GM21360 (cell line): ENCODE measurements at regions not wholly inside any gene's neighbourhood (a gene's known extent, or its start where the extent isn't known, plus 50 kb on each side); places are given as distances from the start of the nearest gene placed in this dataset.

Experiments used
- ATAC-seq: cut with Tn5 transposase; IDR thresholded peaks from one replicate; pipeline ENCODE4 v1.9.1; 2021; ENCODE audit warnings: mild to moderate bottlenecking, moderate library complexity; ENCODE audit not compliant: unreplicated experiment

DNA sequence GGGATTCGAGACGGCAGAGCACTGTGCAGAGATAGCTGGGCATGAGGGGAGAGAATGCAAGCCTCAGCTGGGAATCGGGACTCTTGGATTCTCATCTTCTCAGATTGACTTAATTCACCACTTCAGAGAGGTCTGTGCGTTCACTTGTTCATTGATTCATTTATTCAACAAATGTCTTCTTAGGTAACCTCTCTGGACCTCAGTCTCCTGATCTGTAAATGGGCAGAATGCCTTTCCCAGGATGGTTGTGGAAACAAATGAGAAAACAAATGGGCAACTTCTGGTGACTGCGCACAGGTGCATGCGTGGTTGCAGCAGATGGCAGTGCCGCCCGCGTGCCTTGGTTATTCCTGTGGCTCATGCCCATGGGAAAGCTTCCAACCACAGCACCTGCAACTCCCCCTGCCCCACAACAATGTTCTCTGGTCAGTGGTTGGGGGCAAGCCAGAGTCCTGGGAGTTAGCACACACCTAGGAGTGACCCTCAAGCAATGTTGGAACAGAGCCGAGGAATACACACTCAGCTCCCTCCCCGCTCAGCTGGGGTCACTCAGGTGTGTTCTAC is 110.1 kb upstream of the RUNX3 start:
- ATAC-seq = no peak

DNA sequence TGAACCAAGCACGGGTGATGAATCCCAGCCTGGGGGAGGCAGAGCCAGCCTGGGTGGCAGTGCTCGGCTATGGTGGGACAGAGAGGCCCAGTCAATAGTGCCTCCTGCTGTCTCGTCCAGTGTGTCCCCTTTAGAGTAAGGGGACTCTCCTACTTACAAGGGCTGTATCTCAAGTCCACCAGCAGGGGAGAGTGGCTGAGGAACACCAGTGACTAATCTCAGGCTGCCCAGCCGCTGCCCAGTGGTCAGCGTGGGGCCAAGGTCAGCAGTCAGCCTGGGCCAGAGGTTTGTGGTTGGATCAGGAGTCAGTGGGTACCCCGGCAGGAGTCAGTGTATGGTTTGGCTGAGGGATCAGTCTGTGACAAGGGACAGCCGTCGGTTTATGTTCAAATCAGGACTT is 109.2 kb upstream of the RUNX3 start:
- ATAC-seq = no peak

DNA sequence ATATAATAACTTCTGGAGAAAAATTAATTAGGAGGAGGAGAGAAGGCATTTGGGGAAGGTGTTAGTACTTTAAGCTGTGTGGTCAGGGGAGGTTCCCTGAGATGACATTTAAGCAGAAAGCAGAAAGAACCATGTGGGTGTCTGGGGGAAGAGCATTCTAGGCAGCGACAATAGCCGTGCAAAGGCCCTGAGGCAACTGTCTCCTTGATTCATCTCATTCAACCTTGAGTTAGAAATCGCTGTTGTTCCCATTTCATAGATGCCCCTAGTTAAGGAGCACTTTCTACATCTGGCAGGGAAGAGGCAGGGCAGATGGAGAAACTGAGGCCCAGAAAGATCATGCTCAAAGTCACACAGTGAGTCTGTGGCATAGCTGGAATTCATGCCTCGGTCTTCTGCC is 108.6 kb upstream of the RUNX3 start:
- ATAC-seq = no peak

DNA sequence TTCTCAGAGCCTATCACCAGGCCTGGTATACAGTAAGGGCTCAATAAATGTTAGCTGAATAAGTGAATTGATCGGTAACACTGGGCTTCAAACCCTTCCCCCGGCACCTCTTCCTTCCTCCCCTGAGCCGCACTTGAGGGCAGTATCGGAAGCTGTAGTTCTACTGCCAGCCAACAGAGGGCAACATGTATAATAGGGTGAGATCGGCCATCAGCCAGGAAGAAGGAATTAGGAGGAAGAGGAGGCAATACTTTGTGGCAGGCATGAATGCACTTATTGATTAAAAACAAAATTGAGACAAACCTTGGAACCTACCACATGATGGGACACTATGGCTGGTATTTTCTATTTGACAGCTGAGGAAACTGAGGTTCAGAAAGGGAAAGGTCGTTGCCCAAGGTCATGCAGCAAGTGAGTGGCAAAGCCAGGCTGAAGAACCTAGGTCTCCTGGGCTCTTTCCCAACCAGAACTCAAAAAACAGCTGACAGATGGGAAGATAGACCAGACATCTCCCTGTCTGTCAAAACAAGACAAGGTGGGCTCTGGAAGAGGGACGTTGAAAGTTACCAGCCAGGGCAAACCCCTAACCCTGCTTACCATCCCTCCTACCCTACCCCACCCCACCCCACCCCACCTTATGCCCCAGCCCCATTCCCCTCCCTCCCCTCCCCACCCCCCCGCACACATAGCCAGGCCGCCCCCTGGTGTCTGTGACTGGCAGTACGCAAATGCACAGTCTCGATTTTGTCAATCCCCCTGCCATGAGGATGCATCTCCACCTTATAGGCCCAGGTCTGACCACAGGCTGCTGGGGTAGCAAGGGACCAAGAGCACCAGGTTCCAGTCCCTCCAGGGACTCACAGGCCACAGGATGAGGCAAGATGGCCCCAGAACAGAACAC is 107.3 kb upstream of the RUNX3 start:
- ATAC-seq = no peak

DNA sequence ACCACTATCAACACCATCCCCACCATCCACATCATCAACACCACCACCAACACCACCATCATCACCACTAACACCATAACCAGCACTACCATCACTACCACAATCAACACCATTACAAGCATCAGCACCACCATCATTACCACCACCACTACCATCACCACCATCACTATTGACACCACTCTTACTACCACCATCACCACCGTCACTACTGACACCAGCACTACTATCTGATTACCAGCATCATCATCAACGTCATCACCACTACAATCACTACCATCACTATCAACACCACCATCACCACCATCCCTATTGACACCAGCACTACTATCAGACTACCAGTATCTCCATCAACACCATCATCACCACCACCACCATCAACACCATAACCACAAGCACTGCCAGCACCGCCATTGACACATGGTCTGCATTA is 106.1 kb upstream of the RUNX3 start:
- ATAC-seq = no peak

DNA sequence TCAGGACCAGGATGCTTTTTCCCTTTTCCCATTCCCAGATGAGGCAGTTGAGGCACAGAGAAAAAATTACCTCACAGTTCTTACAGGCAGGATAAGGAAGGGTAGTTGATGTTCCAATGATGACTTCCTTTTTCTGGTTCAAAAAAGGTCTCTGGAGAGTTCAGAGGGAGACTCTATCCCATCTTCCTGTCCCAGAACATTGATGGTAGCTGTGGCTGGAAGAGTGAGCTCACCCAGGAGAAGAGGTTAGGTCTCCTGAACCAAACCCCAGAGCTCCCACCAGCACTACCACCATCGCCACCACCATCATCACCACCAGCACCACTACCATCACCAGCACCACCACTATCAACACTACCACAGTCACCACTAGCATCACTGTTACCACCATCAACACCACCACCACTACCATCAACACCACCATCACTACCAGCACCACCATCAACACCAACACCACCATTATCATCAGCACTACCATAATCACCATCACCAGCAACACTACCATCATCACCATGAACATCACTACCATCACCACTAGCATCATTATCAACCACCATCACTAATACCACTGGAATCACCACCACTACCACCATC is 105.5 kb upstream of the RUNX3 start:
- ATAC-seq = no peak

DNA sequence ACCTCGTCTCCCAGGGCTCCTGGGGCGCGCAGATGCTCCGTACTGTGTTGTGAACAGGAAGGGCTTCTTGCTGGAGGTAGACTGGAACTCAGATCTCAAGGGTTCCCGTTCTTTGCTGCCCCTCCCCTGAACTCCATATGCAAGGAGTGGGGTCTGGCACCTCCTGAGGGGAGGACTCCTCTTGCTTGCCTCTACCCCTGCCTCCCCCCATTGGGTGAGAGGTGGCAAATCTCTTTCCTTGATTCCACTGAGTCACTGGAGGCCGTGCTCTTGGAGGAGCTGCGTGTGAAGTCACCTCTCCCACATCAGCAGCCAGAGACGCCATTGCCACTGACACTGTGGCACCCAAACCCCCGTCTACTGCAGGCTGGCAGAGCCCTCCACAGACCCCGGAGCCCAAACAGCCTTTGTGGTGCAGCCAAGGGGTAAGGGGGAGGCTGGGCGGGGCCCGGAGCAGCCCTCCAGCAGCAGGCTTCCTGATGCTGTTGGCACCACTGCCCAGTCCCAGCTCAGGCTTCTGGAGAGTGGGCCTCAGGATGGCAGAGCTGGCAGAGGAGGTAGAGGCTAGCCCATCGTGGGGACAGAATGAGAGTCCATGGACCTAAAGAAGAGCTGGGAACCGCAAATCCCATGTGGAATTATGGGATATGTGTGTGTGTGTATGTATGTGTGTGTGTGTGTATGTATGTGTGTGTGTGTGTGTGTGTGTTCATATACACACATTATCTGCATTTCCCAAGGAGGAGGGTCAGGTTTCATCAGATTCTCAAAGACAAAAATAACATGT is 104.9 kb upstream of the RUNX3 start:
- ATAC-seq = no peak

DNA sequence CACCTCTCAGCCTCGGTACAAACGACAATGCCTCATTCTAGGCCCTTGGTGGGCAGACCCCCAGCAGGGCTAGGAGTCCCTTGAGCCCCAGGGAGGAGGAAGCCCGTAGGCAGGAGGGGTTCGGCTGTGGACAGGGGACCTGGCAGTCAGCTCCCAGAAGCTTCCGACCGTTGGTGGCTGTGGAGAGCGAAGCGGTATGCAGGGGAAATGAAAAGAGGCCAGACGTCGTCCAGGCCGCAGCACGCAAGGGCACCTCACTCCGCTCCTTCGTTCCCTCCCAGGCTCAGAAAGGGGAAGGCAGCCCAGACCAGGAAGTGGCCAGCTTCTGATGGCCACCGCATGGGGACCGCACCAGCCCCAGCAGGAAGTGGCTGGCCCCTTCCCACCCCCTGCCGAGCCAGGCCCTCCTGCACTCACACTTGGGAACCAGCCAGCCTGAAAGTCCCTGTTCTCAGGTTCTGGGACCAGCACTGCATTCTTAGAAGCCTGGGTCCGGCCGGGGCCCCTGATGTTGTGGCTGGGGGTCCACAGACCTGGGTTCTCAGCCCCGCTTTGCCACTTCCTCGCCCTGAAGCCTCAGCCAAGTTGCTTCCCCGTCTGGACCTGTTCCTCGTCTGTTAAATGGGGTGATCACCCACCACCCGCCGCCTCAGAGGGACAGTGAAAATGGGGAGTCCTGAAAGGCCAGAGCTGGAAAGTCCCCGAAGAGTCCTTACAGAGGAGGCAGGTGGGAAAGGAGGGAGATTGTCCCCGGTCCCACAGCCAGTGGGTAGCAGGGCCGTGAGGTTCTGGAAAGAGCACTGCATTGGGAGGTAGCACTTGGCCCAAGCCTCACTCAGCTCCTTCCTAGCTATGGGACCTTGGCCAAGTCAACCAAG is 104.0 kb upstream of the RUNX3 start:
- ATAC-seq = no peak

DNA sequence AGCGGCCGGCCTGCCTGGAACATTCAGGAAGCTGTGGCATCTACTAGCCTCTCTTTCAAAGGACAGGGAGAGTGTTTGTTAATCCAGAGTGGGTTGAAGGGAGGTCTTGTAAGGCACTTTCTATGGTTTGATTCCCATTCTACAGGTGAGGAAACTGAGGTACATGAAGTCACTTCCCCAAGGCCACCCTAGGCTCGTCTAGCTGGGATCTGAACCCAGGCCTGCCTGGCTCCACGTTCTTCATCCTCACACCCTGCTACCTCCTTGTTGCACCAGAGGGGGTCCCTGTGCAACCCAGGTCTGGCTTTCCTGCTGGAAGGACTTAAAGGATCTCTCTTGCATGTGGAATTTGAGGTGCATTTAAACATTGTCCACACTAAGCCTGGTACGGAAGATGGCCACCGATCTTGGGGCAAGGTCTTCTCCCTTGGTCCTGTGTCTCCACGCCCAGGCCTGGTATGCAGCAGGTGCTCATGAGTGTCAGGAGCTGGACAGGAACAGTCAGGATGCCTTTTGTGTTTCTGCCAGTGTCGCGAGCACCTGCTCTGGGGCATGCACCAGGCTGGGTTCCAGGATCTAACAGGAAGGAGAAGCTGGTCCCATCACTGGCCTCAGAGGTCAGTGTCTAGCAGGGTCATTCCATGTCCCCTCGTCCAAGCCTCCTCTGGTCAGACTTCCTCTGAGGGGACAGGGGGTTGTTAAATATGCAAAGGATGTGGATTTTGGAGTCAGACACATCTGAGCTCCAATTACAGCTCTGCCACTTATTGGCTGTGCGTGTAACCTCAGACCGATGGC is 103.2 kb upstream of the RUNX3 start:
- no peak for ATAC-seq

DNA sequence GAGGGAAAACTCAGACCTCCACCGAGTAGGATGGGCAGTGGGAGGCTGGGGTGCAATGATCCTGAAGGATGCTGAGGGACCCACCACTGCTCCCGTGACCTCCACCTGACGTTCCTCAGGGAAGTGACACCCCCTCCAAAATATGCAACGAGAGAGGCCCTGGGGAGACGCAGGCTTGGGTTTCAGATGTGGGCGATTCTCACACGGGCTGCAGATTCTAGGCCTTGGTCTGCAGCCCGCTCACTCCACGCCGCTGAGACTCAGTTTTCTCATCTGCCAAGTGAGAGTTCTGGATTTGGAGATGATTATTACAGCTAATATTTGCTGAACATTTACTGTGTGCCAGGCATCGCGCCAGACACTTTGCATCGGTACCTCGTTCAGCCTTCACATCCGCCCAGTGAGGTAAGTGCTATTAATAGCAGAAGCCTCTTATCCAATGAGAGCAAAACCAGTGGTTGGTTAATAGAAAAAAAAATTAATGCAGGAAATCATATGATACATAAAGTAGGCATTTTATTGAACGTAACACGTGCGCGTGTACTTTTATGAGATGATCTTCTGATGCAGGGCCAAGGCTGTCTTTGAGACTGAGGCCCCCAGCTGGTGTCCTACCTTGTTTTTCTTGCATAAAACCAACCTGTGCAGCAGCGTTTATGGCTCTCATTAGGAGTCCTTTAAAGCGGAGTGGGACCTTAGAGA is 102.0 kb upstream of the RUNX3 start:
- ATAC-seq = no peak

DNA sequence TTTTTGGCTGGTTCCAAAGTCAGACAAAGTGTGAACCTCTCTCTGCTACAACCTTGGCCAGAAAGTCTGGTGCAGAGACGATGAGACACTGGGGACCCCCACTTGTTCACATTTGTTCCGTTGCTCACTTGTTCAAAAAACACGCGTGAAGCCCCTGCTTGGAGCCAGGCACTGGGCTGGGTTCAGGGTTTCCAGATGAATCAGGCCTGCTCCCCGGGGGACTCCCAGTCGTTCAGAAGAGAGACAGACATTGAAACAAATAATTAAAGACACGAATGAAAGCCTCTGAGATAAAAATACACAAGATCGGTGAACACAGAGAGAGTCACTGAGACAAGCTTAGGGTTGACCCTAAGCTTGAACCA is 101.5 kb upstream of the RUNX3 start:
- no peak for ATAC-seq

DNA sequence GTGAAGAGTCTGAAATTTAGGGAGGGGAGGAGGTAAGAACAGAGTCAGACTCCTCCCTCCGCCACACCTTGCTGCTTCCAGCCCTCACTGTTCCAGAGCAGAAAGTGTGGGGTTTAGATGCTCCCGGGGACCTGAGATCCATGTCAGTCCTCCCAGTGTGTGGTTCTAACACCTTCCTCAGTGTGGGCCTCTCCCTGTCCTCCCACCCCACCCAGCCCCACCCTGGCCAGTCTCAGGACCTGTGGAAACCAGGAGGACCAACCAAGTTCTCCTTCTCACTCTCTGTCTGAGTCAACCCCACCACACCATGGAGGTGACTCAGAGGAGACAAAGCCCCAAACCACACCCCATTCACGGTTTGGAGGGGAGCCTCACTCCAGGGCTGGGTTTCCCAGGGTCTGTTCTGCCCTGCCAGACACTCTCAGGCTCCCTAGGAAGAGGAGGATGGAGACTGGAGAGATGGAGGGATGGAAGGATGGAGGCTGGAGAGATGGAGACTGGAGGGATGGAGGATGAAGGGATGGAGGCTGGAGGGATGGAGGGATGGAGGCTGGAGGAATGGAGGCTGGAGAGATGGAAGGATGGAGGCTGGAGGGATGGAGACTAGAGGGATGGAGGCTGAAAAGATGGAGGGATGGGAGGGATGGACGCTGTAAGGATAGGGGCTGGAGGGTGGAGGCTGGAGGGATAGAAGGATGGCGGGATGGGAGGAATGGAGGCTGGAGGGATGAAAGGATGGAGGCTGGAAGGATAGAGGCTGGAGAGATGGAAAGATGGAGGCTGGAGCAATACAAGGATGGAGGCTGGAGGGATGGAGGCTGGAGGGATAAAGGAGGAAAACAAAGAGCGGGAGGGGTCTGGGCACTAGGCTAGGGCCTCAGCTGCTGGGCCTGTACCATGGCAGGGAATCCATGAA is 100.9 kb upstream of the RUNX3 start:
- peak; percentile 39 for ATAC-seq

DNA sequence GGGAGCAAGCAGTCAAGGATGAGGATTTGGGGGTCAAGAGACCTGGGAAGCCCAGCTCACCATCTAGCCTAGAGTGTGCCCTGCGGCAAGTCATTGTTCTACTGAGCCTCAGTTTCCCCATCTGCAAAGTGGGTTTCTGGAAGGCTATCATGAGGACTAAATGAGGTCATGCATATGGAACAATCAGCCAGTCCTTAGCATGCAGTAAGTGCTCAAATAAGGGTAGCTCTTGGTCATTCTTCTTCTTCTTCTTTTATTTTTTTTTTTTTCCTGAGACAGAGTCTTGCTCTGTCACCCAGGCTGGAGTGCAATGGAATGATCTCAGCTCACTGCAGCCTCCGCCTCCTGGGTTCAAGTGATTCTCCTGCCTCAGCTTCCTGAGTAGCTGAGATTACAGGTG is 99.9 kb upstream of the RUNX3 start:
- ATAC-seq = no peak

DNA sequence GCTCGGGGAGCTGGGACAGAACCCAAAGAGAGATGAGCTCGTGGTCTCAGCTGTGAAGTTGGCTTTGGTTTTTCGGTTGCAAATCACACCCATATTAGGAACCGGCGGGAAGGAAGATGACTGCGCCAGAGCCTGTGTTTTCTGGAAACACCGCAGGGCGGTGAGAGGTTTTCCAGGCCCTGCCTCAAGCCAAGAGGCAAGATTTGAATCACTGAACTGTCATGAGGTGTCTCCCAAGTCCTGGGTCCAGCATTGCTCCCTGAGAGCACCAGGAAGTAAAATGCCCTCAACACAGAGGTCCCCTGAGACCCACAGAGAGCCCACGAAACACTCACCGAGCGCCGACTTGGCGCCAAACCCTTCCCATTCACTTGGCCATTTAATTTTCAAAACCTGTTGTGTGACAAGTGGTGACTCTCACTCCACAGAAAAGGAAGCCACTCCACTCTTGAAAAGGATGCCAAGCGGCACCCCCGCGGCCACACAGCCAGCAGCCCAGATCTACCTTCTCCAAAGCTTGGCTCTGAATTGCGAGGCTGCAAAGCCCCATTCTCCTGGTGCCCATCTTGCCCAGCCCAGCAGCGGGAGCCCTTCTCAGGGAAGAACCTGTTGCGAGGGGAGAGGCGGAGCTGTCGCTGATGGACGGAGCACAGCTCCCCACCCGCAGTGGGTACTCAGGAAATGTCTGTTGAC is 99.0 kb upstream of the RUNX3 start:
- ATAC-seq = no peak

DNA sequence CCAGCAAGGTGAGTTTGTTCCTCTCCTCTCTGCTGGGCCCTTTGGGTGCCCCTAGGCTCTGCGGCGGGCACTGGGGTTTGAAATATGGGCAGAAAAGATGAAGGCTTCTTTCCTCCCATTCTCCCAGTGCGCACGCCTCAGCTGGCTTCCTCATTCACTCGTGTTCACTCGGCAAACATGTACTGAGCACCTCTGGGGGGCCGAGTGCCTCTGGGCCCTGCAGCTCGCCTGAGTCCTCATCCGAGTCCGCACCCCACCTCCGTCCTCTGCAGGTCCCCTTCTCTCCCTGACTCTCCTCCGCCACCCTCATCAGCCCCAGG is 98.5 kb upstream of the RUNX3 start:
- no peak for ATAC-seq

DNA sequence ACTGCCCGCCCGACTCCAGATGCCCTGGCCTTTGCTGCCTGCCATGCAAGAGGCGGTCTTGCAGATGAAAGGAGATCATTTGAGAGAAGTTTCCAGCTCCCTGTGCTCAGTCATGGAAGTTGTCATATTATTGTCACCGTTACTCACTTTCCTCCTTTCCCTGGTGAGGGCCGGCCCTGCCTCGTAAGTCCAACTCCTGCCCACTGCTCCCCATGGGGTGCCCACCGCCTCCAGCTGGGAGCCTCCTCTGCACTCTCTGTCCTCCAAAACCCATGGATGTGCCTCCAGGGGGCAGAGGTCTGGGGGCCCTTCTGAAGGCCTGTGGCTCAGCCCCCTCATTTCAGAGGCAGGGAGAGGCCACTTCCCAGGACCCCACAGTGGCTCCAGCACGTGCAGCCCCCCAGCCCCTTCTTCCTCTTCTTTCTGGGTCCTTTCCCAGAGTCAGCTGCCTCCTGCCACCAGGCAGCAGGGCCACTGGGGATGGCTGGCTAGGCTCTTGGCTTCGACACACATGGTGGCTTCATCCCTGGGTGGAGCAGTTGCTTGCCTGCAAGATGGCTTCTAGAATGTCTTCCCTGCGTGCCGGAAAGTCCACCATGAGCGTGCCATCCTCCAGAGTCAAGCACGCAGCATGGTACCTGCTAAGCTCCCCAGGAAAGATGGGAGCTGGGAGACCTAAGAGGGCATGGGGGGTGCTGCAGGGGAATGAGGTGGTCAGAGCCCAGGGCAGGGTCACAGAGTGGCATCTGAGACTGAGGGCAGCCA is 97.9 kb upstream of the RUNX3 start:
- no peak for ATAC-seq
